Dermis microvascular lymphatic vessel endothelial cell (primary cell): ENCODE measurements at regions not wholly inside any gene's neighbourhood (a gene's known extent, or its start where the extent isn't known, plus 50 kb on each side); places are given as distances from the start of the nearest gene placed in this dataset.

Experiments used
- DNase-seq, 2 donors: peaks; one replicate each; pipeline versions ENCODE4 v3.0.0 to v3.0.0-alpha.2; 2010; ENCODE audit warnings: low read depth in 2 of 2

DNA sequence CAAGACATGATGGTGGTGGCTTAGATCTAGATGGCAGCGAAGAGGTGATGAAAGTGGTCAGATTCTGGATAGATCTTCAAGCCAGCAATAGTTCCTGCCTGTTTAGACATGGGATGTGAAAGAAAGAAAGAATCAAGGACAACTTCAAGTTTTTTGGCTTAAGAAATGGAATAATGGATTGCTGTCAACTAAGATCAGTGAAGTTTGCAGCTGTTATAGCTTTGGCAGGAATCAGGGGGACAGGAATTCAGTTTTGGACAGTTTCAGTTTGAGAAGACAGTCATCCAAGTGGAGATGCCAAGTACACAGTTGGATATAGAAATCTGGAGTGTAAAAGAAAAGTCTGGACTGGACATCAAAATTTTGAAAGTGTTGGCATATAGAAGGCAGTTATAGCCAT, 283.7 kb upstream of the PKDCC start:
- DNase-seq: no peak

- no peak for DNase-seq
Observed at GRCh38 chr2:41764919-41765318, 282.9 kb upstream of the PKDCC start.

DNA sequence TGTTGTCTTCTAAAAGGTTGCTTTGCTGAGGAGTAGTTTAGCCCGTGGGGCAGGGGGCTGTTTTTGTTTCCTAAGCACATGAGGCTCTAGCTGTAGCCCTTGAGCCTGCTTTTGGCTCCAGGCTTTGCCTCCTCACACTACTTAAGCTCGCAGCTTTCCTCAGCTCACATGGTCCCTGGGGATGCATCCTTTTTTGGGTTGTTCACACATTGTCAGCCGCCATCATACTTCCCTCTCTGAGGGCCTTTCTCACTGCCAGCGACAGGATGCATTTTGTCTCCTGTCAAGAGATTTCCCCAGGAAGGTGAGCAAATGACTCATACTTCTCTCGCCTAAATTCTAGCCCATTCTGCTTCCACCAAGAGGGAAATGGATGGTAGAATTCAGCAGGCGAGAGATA, 279.5 kb upstream of the PKDCC start:
- no peak for DNase-seq

GRCh38 chr2:41771710-41772109, 276.1 kb upstream of the PKDCC start:
- DNase-seq: no peak

- no peak for DNase-seq
Observed at GRCh38 chr2:41772697-41773096, 275.1 kb upstream of the PKDCC start.

DNA sequence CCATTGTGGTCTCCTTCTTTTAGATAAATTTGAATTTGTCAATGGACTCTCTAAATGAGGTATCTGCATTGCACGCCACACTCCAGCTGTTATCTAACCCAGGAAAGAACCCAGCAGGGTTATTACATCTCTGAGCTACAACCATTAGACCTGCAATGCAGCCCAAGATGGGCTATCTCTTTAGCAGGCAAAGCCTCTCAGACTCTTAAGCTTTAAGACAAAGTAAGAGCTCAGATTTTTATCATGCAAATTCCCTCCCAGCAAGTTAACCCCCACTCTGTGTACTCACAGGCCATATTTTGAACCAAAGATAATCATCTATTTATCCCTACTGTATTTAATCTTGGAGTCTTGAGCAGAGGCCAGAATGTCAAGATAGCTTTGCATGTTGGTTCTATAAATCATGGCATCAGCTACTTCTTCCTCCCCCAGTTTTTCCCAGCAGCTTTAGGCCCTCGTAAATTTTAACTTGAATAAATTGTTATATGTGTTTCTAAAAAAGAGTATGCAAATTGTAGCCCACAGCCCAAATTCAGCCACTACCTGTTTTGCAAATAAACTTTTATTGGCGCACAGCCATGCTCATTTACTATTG, 273.7 kb upstream of the PKDCC start:
- DNase-seq: no peak

- DNase-seq: no peak
Observed at GRCh38 chr2:41775366-41776025, 272.3 kb upstream of the PKDCC start.

- DNase-seq: no peak
Observed at GRCh38 chr2:41779888-41780287, 267.9 kb upstream of the PKDCC start.

DNA sequence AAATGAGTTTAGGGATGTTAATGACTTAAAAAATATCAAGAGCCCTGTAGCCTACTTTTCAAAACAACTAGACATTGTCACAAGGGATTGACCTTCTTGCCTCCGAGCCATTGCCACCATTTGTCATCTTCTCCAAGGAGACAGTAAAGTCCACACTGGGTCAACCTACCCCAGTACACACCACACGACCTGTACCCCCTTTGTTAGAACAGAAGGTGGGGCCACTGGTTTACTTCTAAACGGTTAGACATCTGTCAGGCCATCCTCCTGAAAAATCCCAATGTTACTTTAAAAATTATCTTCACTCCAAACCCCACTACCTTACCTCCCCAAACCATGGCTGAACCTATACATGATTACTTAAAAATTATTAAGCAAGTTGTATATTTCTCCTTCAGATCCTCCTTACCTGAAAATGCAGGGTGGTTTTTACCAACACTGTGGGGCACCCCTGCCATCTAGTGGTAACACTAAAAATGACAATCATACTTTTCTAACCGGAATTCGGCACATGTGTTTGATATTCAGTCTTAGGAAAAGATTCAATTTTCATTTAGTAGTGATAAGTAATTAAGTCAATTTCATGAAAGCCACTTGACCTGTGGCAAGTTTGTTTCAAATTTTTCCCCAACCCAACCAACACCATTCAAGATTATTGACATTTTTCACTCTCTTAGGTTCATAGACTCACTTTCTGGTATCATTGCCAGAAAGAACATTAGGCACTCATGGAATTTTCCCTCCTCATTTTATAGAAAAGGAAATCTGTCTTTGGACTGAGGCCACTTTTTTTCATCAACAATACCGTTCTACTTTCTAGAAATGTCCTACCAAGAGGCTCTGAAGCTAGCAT, 265.3 kb upstream of the PKDCC start:
- DNase-seq: peak; percentile 6 to 33

DNA sequence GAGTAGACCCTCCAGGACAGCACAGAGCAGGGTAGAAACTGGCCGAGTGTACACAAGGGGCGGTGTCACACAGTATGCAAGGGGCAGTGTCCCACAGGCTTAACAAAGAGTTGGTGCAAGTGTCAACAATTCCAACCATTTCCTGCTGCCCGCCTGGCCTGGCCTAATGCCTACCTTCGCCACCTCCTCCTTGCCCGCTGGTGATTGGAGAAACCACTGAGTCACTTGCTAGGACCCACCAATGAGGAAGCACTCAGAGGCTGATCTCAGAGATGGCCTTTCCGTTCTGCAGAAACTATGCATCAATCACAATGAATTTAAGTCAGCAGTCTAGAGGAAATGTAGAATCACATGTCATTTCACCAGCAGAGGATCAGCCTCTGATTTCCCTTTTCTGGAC, 263.3 kb upstream of the PKDCC start:
- peak; percentile 3 to 12 for DNase-seq

DNA sequence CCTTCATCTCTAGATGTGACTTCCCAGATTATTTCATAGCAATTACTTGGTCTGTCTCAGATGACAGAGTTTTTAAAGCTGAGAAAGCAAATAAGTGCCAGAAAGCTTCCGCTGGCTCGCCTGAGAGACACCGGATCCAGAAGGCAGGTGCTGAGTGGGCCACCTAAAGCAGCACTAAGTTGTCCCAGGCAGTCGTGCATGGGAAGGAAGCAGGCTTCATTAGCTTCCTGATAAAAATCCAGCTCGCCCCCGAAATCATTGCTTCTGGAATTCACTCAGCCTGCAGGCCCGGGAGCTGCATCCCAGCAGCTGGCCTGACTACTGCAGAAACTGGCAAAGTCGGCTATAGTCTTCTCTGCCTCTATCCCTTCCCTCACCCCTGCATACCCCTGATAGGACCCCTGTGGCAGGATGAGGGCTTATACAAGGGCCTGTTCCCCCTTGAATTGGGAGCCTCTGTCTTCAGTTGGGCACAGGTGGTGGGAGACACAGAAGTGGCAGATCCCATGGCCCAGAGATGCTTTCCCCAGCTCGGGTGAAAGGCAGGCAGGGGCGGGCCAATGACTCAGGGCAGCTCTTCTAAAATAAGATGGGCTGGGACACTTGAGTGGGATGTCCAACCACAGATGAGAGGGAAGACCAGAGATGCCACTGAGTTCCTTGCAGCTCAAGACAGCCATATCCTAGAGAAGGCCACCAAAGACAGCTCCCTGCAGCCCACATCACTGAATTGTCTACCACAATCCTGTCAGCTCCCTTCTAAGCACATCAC, 262.4 kb upstream of the PKDCC start:
- no peak for DNase-seq

GRCh38 chr2:41791523-41791922, 256.3 kb upstream of the PKDCC start:
- DNase-seq: peak in 1 of 2 donors; percentile 21

DNA sequence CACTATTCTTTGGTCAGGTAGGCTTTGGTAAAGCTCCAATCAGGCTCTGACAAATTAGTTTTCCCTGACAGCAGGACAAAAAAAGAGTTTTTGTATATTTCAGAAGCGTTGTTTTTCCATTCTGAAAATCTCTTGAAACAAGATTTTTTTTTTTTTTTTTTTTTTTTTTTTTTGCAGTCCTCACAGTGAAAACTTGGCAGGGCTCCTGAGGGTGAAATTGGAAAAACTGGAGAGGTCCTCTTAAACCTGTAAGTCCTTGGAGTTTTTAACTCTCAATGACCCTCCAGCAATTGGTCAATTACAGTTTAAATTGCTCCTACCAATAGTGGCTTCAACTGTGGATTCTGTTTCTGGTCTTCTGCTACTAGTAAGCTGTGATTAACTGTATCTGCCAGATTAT, 244.5 kb upstream of the PKDCC start:
- no peak for DNase-seq

GRCh38 chr2:41806286-41806685, 241.5 kb upstream of the PKDCC start:
- no peak for DNase-seq

GRCh38 chr2:41821167-41821566, 226.7 kb upstream of the PKDCC start:
- no peak for DNase-seq

DNA sequence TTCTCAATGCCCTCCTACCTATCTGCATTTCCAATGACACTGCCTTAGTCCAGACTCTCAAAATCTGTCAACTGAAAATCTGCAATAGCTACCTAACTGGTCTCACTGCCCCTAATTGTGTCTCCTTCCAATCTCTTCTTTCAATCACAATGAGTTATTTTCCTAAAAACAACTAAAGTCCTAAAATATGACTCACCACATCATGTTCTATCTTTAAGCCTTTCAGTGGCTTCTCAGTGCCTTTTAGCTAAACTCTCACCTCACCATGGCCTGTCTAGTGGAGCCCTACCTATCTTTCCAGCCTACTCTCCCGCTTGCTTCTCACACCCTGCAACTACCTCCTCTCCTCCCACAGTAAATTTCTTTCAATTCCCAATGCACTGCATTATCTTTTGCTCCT, 220.9 kb upstream of the PKDCC start:
- DNase-seq: no peak

- DNase-seq: no peak
Observed at GRCh38 chr2:41827354-41827971, 220.4 kb upstream of the PKDCC start.

DNA sequence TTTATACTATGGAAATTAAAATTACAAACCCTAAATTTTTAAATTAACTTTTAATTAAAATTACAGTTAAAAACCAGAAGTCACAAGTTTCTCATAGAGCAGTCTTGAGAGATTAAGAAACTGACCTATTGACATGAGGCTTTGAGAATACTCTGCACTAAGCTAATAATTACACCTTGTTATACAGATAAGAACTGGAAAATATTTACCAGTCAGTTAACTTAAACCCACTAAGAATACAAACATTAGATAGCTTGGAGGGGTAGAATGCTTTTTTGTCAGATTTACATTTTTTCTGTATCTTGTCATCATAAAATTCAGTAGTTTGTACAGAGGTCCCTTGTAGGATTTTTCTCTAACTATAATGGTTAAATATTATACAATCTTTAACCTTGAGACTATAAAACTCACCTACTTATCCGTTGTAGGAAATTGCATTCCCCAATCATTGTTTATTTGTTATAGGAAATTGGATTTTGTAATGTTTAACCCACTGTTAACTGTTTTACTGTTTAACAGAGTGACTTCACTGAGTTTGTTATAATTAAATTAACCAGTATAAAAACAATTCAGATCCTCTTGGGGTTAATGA, 219.7 kb upstream of the PKDCC start:
- DNase-seq: no peak

GRCh38 chr2:41829052-41829451, 218.8 kb upstream of the PKDCC start:
- DNase-seq: no peak

- no peak for DNase-seq
Observed at GRCh38 chr2:41830600-41830999, 217.2 kb upstream of the PKDCC start.

GRCh38 chr2:41832218-41832617, 215.6 kb upstream of the PKDCC start:
- no peak for DNase-seq
